ENCODE measurements at regions not wholly inside any gene's neighbourhood (a gene's known extent, or its start where the extent isn't known, plus 50 kb on each side); places are given as distances from the start of the nearest gene placed in this dataset.
"Not testable (repeated sequence)": the region's sequence is repeated elsewhere in the genome, so short reads cannot be mapped to it uniquely, and the experiment has no call there.

DNA sequence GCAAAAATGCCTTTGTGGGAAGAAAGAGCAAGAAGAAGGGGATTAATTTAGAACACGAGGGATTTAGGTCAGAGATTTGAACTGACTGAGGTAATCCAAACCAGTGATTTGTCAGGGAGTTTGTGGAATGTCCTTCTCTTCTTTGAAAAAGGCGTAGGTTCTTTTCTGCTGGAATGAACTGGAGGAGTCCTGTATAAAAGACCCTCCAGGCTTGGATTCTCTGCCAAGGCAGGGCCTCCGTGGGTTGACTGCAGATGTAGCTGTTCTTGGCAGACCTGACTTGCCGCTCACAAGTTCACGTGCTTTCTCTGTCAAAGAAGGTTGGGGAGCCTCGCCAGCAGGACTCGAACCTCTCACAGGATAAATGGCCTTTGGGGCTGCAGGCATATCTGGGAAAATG, 62.8 kb upstream of the STC2 start:
- Mint-ChIP-seq H3K36me3 (no peaks in the 10 kb centered on the region), H3K4me3 (no peak overlapping the region), H3K27me3 (ENCODE audit: low read depth in 3 of 3) (peaks cover 5 to 12% (median 5%) of the 10 kb centered on the region in 3 donors), H3K27ac (no peak overlapping the region), H3K9me3 (peaks cover 7 to 31% (median 17%) of the 10 kb centered on the region in 7 donors), H3K4me1 (peaks cover 5% of the 10 kb centered on the region)
- peaks cover 14 to 17% of the 10 kb centered on the region in 2 donors for H3K9me3 ChIP-seq (replicated peaks in 1 of 2; ENCODE audit: control insufficient read depth in 1 of 2, insufficient read depth in 1 of 2, low read length in 2 of 2)
- H3K4me2 ChIP-seq (replicated peaks; ENCODE audit: extremely low read depth, low read length, poor library complexity, severe bottlenecking): no peak overlapping the region
- WGBS (ENCODE audit: insufficient coverage): 96% methylated on average over 5 of the region's 7 CpGs
- no peak overlapping the region for H2AFZ ChIP-seq (ENCODE audit: insufficient read depth, low read depth, low read length, poor library complexity, severe bottlenecking)
- H4K20me1 ChIP-seq (ENCODE audit: insufficient read depth, low read length): no peaks in the 10 kb centered on the region
- no peak overlapping the region for H3K4me3 ChIP-seq (replicated peaks in 1 of 3; ENCODE audit: low read depth in 2 of 3, low read length in 3 of 3)
- H3K9ac ChIP-seq (ENCODE audit: insufficient read depth, low read length, poor library complexity, severe bottlenecking): no peak overlapping the region
- H3K27me3 ChIP-seq (ENCODE audit: control insufficient read depth in 2 of 2, insufficient read depth in 2 of 2, low read length in 2 of 2): peaks cover 0 to 6% of the 10 kb centered on the region in 2 donors
- H3K79me2 ChIP-seq (ENCODE audit: insufficient read depth, low read length): no peaks in the 10 kb centered on the region
- H3K27ac ChIP-seq (ENCODE audit: low read depth in 1 of 2, low read length in 2 of 2): no peak overlapping the region
- intact Hi-C loops (cut with micrococcal nuclease): no loop called here
- peaks cover 0 to 2% of the 10 kb centered on the region in 2 donors for H3K4me1 ChIP-seq (ENCODE audit: control insufficient read depth in 1 of 2, insufficient read depth in 2 of 2, low read length in 2 of 2)
- TF ChIP-seq, protein P1, sequence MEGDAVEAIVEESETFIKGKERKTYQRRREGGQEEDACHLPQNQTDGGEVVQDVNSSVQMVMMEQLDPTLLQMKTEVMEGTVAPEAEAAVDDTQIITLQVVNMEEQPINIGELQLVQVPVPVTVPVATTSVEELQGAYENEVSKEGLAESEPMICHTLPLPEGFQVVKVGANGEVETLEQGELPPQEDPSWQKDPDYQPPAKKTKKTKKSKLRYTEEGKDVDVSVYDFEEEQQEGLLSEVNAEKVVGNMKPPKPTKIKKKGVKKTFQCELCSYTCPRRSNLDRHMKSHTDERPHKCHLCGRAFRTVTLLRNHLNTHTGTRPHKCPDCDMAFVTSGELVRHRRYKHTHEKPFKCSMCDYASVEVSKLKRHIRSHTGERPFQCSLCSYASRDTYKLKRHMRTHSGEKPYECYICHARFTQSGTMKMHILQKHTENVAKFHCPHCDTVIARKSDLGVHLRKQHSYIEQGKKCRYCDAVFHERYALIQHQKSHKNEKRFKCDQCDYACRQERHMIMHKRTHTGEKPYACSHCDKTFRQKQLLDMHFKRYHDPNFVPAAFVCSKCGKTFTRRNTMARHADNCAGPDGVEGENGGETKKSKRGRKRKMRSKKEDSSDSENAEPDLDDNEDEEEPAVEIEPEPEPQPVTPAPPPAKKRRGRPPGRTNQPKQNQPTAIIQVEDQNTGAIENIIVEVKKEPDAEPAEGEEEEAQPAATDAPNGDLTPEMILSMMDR (IDR thresholded peaks at IDR 0.05): no peak
- DNase-seq: no peak
- no peaks in the 10 kb centered on the region for H3K36me3 ChIP-seq (replicated peaks in 1 of 2; ENCODE audit: control insufficient read depth in 1 of 2, insufficient read depth in 2 of 2, low read length in 2 of 2)

DNA sequence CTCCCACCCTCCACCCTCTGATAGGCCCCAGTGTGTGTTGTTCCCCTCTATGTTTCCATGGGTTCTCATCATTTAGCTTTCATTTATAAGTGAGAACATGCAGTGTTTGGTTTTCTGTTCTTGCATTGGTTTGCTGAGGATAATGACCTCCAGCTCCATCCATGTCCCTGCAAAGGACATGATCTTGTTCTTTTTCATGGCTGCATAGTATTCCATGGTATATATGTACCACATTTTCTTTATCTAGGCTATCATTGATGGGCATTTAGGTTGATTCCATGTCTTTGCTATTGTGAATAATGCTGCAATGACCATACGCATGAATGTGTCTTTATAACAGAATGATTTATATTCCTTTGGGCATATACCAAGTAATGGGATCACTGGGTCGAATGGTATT, 59.1 kb upstream of the STC2 start:
- not testable (repeated sequence) for H3K79me2 ChIP-seq (ENCODE audit: insufficient read depth, low read length)
- WGBS (ENCODE audit: insufficient coverage): no CpG with 5 or more reads among the region's 2 CpGs

More for the DNA sequence above, 59.1 kb upstream of the STC2 start:
- H3K9me3 Mint-ChIP-seq: peaks cover 0 to 18% (median 4%) of the 10 kb centered on the region in 7 donors
- H3K27me3 ChIP-seq (ENCODE audit: control insufficient read depth in 2 of 2, insufficient read depth in 2 of 2, low read length in 2 of 2); H3K4me1 ChIP-seq (ENCODE audit: control insufficient read depth in 1 of 2, insufficient read depth in 2 of 2, low read length in 2 of 2); H3K36me3 Mint-ChIP-seq; H4K20me1 ChIP-seq (ENCODE audit: insufficient read depth, low read length); DNase-seq; H3K4me2 ChIP-seq (replicated peaks; ENCODE audit: extremely low read depth, low read length, poor library complexity, severe bottlenecking); H2AFZ ChIP-seq (ENCODE audit: insufficient read depth, low read depth, low read length, poor library complexity, severe bottlenecking); H3K4me1 Mint-ChIP-seq; intact Hi-C loops (cut with micrococcal nuclease); H3K4me3 Mint-ChIP-seq; H3K36me3 ChIP-seq (replicated peaks in 1 of 2; ENCODE audit: control insufficient read depth in 1 of 2, insufficient read depth in 2 of 2, low read length in 2 of 2); H3K9me3 ChIP-seq (replicated peaks in 1 of 2; ENCODE audit: control insufficient read depth in 1 of 2, insufficient read depth in 1 of 2, low read length in 2 of 2); H3K27ac Mint-ChIP-seq; H3K9ac ChIP-seq (ENCODE audit: insufficient read depth, low read length, poor library complexity, severe bottlenecking); H3K27ac ChIP-seq (ENCODE audit: low read depth in 1 of 2, low read length in 2 of 2); H3K4me3 ChIP-seq (replicated peaks in 1 of 3; ENCODE audit: low read depth in 2 of 3, low read length in 3 of 3): not testable (repeated sequence)
- peaks cover 13 to 23% (median 14%) of the 10 kb centered on the region in 3 donors for H3K27me3 Mint-ChIP-seq (ENCODE audit: low read depth in 3 of 3)
